HFF-Myc (cell line): ENCODE measurements at regions not wholly inside any gene's neighbourhood (a gene's known extent, or its start where the extent isn't known, plus 50 kb on each side); places are given as distances from the start of the nearest gene placed in this dataset.

Source experiments
- DNase-seq: peaks from one replicate; pipeline ENCODE4 v3.0.0-alpha.2; 2011; ENCODE audit warnings: low read depth; ENCODE audit errors: extremely low read depth
- H3K4me3 ChIP-seq: replicated peaks from 2 replicates; pipeline ENCODE4 v1.5.1; 2011; ENCODE audit warnings: low read depth, mild to moderate bottlenecking, control low read depth, low read length
- TF ChIP-seq, protein P1 (sequence below): IDR thresholded peaks from 2 replicates; pipeline ENCODE4 v1.5.1; 2012; ENCODE audit warnings: mild to moderate bottlenecking, low read depth, low read length, control low read depth; ENCODE audit errors: missing control alignments

DNA sequence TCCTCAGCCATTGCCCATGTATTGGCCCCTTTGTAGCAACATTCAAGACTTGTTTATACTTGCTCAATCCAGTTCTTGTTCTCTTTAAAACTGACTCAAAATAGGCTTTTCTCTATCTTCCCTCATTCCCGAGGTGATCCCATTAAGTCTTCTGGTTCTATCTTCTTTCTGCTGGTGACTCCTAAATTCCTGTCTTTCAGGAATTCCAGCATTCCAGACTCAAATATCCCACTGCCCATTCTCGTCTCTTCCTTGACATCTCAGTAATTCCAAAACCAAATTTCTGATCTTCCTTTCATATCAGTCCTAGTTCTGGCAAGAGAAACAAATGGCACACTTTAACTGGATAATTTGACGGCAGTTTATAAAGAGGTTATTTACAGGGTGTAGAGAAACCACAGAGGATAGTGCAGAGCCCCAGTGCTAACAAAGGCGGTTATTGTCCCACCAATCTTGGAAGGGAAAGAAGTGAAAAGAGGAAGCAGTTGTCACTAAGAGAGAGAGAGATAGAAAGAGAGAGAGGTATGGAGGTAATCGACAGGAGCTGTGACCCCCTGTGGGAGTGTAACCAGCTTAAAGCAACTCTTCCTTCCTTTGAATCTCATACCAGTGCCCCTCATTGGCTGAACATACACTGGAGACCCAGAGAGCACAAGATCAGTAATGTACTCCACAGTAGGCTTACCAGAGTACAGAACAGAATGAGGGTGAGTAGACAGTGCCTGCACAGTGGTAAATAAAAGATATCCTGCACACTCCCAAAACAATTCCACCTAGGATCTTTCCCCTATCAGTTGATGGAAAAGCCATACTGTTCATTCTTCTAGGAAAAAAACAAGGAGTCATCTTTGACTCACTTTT is 177.6 kb upstream of the LMNTD1 start:
- TF ChIP-seq, protein P1, sequence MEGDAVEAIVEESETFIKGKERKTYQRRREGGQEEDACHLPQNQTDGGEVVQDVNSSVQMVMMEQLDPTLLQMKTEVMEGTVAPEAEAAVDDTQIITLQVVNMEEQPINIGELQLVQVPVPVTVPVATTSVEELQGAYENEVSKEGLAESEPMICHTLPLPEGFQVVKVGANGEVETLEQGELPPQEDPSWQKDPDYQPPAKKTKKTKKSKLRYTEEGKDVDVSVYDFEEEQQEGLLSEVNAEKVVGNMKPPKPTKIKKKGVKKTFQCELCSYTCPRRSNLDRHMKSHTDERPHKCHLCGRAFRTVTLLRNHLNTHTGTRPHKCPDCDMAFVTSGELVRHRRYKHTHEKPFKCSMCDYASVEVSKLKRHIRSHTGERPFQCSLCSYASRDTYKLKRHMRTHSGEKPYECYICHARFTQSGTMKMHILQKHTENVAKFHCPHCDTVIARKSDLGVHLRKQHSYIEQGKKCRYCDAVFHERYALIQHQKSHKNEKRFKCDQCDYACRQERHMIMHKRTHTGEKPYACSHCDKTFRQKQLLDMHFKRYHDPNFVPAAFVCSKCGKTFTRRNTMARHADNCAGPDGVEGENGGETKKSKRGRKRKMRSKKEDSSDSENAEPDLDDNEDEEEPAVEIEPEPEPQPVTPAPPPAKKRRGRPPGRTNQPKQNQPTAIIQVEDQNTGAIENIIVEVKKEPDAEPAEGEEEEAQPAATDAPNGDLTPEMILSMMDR, result no peak
- no peak for DNase-seq

DNA sequence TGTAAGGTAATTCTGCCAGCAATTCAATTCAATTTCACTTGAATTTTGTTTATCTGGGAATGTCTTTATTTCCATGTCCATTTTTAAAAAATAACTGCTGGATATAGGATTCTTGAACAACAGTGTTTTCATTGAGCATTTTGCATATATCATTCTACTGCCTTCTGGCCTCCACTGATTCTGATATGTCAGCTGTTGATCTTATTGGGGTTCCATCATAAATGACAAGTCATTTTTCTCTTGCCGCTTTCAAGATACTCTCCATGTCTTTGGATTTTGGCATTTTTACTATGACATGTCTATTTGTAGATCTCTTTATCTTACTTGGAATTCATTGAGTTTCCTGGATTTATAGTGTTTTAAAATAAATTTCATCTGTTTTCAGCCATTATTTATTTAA is 180.5 kb upstream of the LMNTD1 start:
- no peak for DNase-seq
- TF ChIP-seq, protein P1, result no peak
- no peak overlapping the region for H3K4me3 ChIP-seq

More for the DNA sequence above, 177.6 kb upstream of the LMNTD1 start:
- no peak overlapping the region for H3K4me3 ChIP-seq

DNA sequence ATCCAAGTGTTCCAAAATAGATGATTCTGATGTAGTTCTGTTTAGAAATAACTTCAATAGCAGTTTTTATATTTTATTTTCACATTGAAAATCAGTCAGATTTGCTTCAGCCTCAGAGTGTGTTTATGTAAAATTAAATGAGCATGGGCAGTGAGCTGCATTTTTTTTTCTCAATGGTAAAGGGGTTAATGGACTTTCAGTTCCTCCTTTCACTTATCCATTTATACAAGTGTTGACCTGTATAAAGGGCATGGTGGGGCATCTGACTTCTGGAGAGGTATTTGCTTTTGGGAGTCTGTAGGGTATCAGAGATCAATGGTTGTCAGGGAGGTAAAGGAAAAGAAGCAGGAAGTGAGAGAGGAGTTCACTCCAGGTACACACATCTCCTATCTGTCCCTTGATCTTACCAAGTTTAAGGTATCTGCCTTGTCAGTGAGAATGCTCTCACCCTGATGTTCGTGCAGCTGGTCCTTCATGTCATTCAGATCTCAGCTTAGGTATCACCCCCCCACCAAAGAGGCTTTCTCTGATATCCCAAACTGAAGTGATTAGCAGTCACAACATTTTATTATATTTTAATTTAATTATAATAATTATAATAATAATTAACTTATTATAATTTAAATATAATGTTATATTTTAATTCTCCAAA is 181.6 kb upstream of the LMNTD1 start:
- DNase-seq, result no peak
- TF ChIP-seq, protein P1, result no peak

DNA sequence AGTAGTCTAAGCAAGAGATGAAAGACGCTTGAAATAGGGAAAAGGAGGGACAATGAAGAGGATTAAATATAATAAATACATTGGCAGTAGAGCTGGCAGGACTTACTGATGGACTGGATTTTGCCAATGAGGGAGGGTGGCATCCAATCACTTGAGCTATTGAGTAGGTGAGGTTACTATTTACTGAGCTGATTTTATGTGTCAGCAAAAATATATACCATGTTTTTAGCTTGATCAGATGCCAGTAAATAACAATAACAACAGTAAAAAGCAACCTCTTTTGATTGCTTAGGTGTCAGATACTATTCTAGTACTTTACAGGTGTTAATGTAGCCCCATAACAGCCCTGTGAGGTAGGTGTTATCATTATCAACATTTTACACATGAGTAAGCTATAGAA is 187.5 kb upstream of the LMNTD1 start:
- TF ChIP-seq, protein P1, result no peak
- no peak overlapping the region for H3K4me3 ChIP-seq
- DNase-seq, result no peak

More for the DNA sequence above, 181.6 kb upstream of the LMNTD1 start:
- H3K4me3 ChIP-seq, result no peak overlapping the region

DNA sequence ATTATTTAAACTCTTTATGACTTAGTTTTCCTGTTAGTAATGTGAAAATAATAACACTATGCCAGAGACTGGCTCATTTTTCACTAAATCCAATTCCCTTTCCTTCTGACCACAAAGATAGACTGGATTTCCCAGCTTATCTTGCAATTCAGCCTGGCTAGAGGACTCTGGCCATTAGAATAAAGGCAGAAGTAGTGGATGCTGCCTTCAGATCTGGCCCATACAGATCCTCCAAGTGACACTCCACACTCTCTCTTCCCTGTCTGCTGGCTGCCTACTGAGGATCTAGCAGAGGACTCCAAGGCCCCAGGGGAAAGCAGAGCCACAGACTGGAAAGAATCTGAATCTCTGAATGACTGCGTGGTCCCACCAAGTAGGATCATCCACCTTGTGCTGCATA is 188.8 kb upstream of the LMNTD1 start:
- TF ChIP-seq, protein P1, result no peak
- no peak for DNase-seq
- H3K4me3 ChIP-seq, result no peak overlapping the region

DNA sequence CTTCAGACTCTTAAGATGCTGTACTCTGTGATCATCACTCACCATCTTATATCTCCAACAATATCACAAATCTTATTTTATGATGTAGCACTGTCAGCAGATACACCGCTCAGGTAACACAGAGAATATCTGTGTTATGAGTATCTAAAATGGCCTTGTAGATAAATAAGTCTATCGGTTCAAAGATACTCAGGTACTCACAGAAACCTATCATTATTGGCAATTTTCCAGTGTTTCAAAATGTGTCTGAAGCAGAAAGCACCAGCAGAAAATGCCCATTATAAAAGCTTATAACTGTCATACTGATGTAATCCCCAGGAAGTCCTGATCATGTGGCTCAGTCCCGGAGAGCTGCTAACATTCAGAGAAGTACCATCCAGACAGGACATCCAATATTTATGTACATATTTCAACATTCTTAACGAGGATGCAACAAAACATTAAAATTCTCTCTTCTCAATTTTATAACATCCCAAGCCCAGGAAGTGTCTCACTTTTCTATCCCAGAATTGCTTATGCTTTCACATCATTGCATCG is 190.7 kb upstream of the LMNTD1 start:
- no peak overlapping the region for H3K4me3 ChIP-seq
- TF ChIP-seq, protein P1, result no peak
- DNase-seq, result no peak
